ENCODE measurements at regions not wholly inside any gene's neighbourhood (a gene's known extent, or its start where the extent isn't known, plus 50 kb on each side); places are given as distances from the start of the nearest gene placed in this dataset.

DNA sequence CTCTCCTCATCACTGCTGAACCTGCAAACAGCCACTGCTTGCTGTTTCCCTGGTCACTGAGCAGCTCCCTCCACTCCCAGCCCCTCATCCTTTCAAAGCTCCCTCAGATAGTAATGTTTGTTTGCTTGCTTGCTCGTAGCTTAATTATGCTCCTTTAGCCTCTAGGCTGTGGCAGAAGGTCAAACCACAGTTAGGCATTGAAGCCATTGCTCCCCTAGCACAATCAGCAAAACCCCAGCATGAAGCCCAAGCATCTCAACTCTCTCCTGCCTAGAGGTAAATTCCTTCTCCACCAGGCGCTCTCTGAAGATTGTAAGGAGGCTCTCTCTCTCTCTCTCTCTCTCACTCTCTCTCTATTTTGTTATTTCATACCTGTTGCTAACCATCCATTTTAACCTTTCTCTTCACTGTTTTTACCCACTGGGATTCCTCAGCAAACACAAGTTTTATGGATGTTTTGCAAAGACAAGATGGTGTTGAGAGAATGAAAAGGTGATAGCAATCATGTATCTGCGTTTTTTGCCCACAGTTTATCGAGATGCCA is 135.9 kb upstream of the HNRNPA3 start:
- TF ChIP-seq CTCF (IDR thresholded peaks at IDR 0.05): no peak
- TF ChIP-seq POLR2A (IDR thresholded peaks at IDR 0.05): no peak

All from stomach (tissue), 4 donors.